GM23338 (cell line): ENCODE measurements at regions not wholly inside any gene's neighbourhood (a gene's known extent, or its start where the extent isn't known, plus 50 kb on each side); places are given as distances from the start of the nearest gene placed in this dataset.

Experiments
- CREB1 ChIP-seq: fragments of 250-450 bp; sonication (Bioruptor Pico); IDR thresholded peaks from 2 replicates; pipeline ENCODE4 v1.5.0; 2020; ENCODE audit warnings: low read depth, mild to moderate bottlenecking, moderate library complexity
- CTCF ChIP-seq, 2 experiments: fragments of 200-600 bp in 1 of 2; sonication (generic) in 1 of 2; conservative IDR thresholded peaks; 2 replicates each; pipeline versions ENCODE4 v1.5.1 to v1.6.1; 2016 to 2017; ENCODE audit warnings: antibody characterized with exemption in 2 of 2, low read depth in 2 of 2, mild to moderate bottlenecking in 2 of 2, moderate library complexity in 1 of 2
- EZH2 ChIP-seq: fragments of 200-600 bp; sonication (generic); IDR thresholded peaks from one replicate; pipeline ENCODE4 v1.8.0; 2017; ENCODE audit warnings: antibody characterized with exemption, mild to moderate bottlenecking, low read depth; ENCODE audit not compliant: unreplicated experiment
- POLR2AphosphoS5 ChIP-seq: IDR thresholded peaks from 2 replicates; pipeline ENCODE4 v1.6.1; 2016; ENCODE audit warnings: antibody characterized with exemption, low read depth
- TF ChIP-seq, protein P1 (sequence below): IDR thresholded peaks from one replicate; pipeline ENCODE4 v1.6.1; 2018; ENCODE audit warnings: antibody characterized with exemption; ENCODE audit not compliant: unreplicated experiment

DNA sequence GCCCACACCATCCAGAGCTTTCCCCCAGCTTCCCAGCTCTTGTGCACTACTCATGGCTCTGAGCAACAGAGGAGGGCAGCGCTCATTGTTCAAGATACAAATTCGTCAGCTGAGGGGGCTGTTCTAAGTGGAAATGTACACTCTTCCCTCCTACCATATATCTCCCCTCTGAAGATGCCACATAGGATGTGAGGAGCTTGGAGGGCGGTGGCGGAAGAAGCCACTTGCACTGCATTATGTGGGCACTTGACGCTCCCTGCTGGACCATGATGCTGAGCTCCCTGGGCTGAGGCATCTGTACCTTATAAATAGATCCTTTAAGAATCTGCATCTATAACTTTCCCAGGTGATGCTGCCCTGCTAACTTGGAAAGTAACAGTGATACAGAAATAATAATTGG lies 477.6 kb upstream of the DEPDC1 start:
- TF ChIP-seq POLR2AphosphoS5: no peak
- TF ChIP-seq, protein P1, sequence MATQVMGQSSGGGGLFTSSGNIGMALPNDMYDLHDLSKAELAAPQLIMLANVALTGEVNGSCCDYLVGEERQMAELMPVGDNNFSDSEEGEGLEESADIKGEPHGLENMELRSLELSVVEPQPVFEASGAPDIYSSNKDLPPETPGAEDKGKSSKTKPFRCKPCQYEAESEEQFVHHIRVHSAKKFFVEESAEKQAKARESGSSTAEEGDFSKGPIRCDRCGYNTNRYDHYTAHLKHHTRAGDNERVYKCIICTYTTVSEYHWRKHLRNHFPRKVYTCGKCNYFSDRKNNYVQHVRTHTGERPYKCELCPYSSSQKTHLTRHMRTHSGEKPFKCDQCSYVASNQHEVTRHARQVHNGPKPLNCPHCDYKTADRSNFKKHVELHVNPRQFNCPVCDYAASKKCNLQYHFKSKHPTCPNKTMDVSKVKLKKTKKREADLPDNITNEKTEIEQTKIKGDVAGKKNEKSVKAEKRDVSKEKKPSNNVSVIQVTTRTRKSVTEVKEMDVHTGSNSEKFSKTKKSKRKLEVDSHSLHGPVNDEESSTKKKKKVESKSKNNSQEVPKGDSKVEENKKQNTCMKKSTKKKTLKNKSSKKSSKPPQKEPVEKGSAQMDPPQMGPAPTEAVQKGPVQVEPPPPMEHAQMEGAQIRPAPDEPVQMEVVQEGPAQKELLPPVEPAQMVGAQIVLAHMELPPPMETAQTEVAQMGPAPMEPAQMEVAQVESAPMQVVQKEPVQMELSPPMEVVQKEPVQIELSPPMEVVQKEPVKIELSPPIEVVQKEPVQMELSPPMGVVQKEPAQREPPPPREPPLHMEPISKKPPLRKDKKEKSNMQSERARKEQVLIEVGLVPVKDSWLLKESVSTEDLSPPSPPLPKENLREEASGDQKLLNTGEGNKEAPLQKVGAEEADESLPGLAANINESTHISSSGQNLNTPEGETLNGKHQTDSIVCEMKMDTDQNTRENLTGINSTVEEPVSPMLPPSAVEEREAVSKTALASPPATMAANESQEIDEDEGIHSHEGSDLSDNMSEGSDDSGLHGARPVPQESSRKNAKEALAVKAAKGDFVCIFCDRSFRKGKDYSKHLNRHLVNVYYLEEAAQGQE: no peak
- peak; percentile 18 to 64; a peak in 3 of 4 replicates for TF ChIP-seq CTCF (conservative IDR thresholded peaks at IDR 0.05; ENCODE audit: low read depth in 2 of 2)
- no peak for TF ChIP-seq EZH2
- no peak for TF ChIP-seq CREB1 (CRISPR knock-in tag)
